C1 segment of cervical spinal cord (tissue), 14 donors: ENCODE measurements at regions not wholly inside any gene's neighbourhood (a gene's known extent, or its start where the extent isn't known, plus 50 kb on each side); places are given as distances from the start of the nearest gene placed in this dataset.

Experiments used
- DNase-seq, 14 donors: peaks; one replicate each; lab custom pipeline; 2025; lab: John Stamatoyannopoulos, UW

DNA sequence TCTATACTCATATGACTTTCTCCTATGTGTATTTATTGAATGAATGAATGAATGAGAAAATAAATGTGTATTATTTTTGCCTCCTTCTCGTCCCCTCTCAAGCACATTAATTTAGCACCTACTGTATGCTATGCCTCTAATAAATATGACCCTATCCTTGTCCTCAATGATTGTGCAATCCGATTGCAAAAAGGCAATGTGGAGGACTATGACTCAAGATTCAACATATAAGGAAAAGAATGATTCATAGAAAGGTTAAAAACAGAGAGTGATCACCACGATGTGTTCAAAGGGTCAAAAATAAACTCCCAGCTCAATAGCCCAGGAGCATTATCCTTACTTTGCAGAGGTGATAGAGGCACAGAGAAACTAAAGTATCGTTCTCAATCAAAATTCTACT, 322.8 kb upstream of the SORCS1 start:
- DNase-seq, result no peak

DNA sequence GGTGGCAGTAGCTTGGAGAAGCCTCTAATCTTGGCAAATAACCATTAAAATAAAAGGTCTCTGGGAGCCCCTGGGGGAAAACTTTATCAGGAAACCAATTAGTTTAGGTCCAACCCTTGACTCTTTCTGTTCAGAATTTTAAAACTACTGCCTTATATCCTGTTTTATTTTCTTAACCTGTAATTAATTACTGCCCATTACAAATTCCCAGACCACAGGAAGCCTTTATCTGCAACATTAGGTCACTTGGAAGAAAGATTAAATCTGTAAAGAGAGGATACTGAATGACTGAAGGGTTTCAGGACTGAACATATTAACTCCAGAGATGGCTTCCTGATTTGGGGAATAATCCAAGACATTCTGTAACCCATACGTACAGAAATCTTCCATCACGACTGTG, 320.5 kb upstream of the SORCS1 start:
- no peak for DNase-seq

DNA sequence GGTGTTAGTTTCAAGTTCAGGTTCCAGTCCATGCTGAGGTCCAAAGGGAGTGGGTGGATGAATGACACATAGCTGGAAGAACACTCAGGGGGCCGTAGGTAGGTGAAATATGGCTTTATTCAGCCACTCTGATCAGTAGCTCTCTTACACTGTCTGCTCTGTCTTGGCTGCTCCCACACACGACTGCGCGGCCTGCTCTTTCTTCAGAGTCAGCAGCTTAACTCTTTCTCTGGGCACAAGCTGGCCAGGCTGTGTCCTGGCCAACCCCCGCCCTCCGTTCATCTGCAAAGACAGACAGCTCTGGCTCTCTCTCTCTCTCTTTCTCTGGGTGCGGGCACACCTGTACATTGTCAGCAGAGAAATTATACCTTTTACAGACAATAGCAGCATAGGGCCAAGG, 317.4 kb upstream of the SORCS1 start:
- no peak for DNase-seq

DNA sequence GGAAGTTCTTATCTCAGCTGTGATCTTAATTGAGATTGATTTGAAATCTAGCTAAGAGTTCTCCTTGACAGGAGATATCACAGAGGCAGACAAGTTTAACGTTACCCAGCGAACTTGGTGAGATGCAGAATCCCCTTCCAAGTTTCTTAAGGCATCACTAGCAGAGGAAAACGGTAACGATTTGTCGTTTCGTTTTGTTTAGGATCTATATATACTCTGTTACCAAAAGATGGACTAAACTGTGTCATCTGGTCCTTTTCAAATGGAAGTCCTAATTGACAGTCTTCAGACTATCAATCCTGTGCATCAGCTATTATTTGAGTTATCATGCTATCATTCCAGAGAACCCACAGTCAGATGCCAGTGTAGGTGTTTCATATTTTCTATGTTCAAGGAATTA, 316.7 kb upstream of the SORCS1 start:
- DNase-seq, result no peak

DNA sequence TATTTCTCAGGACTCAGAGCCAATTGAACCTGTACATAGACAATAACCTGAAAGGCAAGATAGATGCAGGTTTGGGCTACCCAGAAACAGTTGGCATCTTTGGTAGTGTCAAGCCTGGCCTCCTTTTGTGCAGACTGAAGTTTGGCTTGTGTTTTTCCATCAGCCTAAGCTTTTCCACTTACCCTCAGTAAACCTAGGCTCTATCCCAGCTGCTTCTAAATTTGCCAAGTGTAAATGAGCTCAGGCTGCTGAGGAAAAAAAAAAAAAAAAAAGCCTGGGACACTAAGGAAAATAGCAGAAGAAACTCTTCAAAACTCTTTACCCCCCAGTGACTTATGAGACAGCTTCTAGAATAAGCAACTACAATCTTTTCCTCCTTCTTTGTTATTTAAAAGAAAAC, 316.3 kb upstream of the SORCS1 start:
- no peak for DNase-seq

DNA sequence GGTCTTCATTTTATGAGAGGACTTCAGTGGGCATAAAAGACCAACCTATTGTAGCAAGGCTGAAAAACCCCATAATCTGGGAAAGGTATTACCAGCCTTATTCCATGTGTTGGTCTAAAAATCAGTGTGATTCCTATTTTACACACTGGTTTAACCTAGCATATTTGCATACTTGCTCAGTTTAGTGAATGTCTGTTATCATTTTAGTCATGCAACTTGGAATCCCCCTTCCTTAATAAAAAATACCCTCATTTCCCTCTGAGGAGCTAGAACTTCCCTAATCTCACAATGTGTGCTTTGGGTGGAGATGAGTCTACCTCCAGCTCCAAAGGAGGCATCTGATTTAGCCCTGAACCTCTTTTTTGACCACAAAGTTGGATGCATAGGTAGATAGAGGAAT, 312.8 kb upstream of the SORCS1 start:
- DNase-seq, result no peak

DNA sequence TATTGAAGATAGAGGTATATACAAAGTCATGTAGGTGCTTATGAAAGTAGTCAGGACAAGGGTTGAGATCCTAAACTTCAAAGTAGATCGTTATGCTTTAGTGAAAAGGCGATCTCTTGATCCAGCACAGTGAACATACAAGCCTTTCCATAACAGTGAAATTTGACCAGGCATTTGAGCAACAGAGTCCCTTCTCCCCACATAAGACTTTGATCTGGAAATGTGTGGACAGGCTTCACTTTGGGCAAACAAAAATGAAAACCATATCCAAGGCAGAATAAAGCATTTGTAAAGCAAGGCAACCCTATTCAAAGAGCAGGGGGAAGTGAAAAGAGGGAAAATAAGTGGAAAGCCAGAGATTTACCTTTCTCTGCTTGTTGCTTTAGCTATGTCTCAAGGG, 311.9 kb upstream of the SORCS1 start:
- no peak for DNase-seq

DNA sequence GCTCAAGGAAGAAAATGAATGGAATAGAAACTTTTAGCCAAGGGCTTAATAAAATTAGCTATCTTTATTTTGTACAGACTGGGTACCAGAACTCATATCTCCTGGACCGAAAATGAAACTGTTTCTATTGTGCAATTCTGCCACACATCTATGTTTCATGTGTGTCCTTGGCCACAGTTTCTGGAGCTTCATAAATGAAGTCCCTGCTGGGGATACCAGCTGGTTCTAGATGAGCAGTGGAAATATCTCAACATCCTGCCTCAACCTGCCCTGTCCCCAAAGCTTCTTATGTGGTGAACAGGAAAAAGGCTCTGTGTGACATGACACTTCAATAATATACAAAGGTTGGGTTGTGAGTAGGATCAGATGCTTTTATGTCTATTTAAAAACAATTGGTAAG, 310.1 kb upstream of the SORCS1 start:
- no peak for DNase-seq

DNA sequence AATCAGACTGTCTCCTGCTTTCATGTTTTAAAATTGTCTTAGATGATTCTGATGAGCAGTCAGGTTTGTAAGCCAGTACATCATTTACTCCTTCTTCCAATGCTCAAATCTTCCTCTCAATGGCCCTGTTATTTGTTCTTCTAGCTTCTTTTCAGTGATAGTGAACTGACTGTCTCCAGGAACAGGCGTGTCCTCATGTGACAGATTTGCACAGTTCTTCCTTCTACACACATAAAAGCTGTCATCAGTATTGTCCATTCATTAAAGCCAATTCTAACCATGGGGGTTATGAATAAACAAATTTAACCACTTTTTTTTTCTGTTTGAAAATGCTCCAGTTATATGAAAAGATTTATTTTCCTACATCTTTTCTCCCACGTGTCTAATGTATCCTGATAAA, 308.7 kb upstream of the SORCS1 start:
- no peak for DNase-seq

DNA sequence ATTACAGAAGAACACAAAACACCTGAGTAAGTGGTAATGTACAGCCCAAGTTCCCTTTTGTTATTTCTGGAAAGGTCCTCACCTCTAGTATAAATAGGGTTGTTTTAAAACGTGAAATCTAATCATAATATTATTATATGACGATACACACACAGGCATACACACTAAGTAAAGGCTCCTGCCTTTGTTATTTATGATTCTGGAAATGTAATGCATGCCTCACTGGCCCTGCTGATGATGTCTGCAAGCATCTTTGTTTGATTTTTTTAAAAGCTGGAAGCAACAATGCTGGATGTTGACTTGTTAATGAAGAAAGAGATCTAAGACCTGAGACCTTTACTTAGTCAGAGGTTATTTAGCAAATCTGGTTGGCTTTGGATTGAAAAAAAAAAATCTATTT, 307.4 kb upstream of the SORCS1 start:
- DNase-seq, result no peak

DNA sequence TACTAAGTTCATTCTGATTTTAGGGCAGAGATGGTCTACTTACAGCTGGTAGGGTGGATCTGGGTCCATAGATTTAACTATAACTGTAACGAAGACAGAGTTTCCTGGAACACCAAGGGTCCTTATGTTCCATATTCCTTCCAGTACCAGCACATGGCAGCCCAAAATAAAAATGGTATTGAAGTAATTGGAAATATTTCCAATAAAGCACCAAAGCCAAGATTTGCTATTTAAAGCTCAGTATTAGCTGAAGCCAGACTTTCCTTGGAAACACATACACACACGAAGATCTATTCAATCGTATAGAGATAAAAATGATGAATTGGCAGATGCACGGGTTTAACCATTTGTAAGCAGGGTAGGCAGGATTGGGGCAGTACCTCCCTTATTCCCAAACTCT, 289.1 kb upstream of the SORCS1 start:
- DNase-seq, result no peak

DNA sequence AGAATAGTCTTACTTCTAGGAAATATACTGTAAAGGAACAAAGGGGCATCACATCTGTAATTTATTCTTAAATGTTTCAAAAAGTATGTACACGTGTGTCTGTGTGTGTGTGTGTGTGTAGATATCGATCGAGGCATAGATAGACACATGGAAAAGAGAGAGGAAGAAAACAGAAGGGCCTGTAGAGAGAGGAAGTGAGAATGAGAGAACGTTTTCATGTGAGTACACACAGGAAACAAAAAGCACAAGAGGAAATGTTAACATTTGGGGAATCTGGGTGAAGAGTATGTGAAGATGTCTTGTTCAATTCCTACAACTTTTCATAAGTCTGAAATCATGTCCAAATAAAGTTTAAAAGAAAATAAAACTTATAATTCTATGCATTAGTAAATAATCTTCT, 286.5 kb upstream of the SORCS1 start:
- no peak for DNase-seq

DNA sequence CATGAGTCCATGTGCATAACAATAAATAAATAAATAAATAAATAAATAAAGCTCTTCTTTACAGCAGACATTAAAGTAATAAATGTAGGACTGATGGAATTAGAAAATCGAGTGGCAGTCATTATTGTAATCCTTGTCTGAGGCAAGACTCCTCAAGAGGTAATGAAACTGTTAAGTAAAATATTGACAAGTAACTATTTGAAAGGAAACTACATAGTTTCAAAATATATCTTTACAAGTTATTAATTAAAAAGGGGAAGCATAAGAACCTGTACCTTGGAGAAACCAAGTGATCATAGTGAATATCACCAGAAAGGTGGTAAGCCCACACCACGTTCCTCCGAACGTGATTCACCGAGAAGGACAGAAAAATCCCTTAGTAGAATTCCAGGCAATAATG, 285.6 kb upstream of the SORCS1 start:
- no peak for DNase-seq

DNA sequence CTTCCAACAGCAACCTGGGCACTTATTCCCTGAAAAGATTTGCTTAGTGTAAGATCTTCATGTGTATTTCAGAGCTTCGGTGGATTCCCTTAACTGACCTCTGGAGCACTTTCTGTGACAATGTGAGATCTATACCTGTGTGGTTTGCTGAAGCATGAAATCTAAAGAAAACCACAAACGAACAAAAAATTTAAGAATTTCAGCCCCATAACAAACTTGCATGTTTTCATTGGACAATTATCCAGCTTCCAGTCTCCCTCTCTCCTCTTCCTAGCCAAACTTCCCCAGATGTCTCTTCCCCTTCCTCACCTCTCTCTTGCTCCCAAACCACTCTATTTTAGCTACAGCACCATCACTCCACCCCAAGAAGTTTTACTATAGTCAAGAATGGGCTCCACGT, 279.9 kb upstream of the SORCS1 start:
- no peak for DNase-seq

DNA sequence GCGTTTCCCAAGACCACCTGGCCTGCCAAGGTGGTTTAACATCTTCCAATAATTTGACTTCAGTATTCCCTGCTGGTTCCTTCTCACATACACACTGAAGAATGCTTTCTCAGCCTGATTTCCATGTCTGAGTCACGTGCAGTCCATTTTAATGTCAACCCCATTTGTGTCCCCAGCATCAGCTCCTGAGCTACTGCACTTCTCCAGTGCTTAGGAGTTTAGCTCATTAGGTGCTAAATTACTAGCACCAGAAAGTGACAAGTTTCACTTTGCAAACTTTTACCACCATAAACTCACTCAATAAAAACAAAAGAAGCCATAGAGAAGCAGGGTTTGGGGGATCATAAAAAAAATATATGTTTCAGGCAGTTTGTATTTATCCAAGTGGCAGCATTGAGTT, 279.3 kb upstream of the SORCS1 start:
- no peak for DNase-seq

DNA sequence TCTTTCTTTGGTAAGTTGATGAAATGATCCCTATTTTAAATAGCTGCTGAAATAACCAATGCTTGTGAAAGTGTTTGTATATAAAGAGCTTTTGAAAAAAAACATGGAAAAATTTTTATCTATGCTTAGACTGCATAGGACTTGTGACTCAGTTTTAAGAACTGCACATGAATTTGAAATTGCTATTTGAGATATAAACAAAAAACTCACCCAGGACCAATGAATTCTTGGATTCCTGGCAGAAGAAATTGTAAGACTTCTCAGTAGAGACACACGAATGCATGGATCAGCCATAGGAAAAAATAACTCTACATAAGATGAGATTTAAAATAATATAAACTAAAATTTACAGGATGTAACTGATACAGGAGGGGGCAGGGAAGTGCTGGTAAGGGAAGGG, 278.8 kb upstream of the SORCS1 start:
- DNase-seq, result no peak

DNA sequence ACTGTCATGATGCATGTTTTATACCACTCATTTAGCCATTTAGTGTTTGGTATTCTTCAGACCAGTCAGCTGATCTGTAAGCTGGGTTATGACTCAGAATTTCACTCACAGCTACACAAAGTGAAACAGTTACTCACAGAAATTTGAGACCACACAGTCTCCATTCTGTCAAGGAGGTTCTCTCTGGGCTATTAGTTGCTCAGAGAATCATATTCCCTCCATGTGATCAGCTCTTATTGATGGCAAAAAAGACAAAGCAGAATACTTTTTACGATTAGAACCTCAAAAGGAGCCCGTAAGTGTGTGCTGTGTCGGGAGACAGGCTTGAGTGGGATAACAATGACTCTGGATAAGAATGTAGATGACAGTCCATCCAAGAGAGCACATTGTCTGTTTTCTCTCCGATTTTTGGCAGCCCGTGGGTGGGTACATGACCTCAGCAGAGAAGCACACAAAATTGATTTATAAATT, 277.6 kb upstream of the SORCS1 start:
- no peak for DNase-seq

DNA sequence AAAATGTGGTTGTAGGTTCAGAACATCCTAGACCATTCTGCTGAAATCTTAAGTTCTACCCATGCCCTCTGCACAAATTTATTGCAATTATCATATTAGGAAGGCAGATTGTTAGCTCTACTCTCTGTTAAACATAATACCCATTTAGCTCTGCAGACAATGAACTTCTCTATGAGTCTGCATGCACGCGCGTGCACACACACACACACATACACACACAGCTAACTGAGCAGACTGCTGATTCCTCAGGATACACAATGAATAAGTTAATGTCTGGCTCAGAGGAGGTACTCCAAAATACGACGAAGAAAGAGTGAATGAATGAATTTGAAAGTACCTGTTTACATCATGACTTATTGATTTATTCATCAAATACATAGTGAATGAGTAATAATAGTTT, 276.2 kb upstream of the SORCS1 start:
- no peak for DNase-seq

DNA sequence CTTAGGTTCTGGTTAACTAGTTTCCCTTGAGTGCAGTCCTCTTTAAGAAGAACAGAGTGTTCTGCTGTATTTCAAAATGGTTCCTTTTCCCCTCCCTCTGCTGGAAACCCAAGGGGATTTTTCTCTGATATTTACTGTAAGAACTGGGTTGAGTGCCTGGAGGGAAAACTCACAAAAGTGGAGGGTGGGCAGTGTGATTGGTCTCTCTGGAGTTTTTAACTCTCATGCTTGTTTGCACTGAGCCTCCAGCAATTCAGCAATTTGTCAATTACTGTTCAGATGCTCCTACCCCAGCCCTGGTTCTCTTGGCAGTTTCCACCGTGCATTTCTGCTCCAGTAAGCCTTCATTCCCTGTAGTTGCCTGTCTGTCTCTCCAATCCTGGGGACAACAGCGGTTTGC, 273.4 kb upstream of the SORCS1 start:
- DNase-seq, result no peak

DNA sequence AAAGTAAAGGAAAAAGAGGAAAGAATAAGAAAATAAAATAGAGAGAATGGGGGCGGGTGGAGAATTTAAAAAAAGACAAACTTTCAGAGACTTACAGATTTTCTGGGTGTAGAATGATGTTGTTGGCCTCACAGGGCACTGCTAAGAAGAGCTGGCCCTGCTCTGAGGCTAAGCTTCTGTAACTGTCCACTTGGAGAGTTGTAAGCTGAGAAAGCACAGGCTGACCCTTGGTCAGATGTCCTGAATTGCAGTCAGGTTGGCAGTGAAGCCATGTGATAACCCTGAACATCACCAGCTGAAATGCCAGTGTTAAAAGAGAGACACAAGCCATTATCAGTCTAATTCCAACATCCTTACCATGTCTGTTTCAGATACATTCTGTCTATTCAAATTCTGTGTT, 272.1 kb upstream of the SORCS1 start:
- no peak for DNase-seq

DNA sequence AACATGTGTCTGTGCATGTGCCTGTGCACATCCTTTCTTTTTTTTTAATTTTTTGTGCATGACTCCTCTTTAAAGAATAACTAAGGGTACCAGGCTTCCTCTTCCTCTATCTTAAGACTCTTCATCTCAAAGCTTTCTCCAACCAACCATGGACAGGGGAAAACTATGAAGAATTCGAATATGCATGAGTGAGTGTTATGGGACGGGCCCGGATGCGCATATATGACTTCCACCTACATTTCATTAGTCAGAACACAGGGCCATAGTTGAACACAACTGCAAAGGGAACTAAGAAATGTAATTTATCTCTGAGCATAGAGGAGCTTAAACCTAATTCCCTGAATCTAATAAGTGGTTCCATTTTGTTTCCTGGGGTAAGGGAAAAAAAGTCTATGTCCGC, 270.3 kb upstream of the SORCS1 start:
- no peak for DNase-seq

DNA sequence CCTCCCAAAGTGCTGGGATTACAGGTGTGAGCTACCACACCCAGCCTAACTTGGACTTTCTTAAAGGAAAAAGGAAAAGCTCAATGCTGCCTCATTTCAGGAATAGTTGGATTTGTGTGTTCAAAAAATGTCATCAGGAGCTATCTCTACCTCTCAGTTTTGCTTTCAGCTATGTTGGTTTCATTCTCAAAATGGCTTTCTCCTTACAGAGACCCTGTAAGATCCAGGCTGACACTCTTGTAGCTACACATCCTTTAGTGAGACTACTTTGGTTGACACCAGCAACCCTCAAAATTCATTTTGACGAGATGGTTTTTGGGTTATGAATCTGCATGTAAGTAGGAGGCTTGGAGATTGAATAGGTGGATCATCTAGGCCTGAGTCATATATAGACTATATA, 269.7 kb upstream of the SORCS1 start:
- DNase-seq, result no peak

DNA sequence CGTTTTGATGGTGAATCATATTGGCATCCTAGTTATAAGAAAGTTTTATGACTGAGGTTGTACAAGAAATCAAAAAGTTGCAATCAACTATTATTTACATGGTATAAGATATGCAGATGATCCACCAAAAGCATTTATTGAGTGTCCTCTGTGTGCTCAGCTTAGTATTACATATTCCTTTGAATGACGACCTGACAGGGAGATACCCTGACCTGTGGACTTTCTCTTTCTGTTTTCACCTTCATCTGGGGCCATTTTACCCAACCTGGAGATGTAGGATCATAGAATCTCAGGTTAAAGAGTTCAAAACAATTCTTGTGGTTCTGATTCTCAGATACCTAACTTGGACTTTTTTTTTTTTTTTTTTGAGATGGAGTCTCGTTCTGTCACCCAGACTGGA, 269.1 kb upstream of the SORCS1 start:
- DNase-seq, result no peak

DNA sequence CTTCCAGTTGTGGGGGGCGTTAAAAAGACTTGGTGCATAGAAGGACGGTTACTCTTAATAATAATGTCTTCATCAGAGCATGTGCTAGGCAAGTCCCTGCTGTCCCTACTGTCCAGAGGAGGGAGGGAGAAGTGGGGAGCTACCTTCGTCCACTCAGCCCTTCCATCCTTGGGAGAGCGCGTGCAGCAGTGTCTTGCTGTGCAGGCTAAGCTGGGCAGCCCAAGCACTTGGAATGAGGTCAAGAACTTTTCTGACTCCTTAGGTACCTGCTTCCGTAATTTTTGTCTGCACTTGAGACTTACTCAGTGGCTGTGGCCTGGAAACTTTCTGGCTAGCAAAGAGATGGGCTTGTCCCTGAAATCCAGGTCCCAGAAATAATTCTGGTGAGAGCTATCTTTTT, 265.9 kb upstream of the SORCS1 start:
- DNase-seq, result no peak

DNA sequence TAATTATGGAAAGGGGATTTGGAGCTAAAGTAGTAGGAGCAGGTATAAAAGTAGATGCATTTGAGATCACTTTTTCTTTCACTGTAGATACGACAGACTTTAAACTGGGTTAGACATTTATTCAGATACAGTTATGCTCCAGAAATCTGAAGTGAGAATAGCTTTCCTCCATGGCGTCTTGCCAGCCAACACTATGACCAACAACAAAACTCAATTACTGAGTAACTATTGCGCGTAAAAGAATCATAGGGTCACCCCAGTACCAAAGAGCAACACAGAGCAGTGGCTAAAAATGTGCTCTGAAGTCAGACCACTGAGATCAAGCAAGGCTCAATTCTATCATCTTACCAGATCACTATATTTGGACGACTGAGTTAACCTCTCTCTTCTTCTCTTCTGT, 262.5 kb upstream of the SORCS1 start:
- DNase-seq, result no peak
